ENCODE measurements at regions not wholly inside any gene's neighbourhood (a gene's known extent, or its start where the extent isn't known, plus 50 kb on each side); places are given as distances from the start of the nearest gene placed in this dataset.

DNA sequence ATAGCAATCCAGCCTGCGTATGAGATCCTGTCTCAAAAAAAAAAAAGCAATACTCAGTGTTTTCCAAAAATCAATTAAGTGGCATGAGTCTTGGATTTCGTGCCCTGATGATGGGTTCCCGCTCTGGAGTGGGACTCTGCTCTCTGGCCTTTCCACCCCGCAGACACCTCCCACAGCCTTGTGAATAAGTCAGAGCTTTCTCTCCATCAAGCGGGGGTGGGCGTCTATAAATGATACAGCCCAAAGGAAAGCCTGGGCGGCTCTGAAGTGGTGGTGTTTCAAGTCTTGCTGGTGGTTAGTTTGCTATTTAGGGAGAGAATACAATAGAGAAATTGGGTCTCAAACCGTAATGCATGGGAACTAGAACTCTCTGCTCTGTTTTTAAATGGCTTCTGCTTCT is 52.5 kb upstream of the TAGAP start:
- 92 to 95% (median 94%) methylated on average over 8 of the region's 8 CpGs for WGBS, 4 donors
- H3K9me3 ChIP-seq: no peaks in the 10 kb centered on the region
- no peaks in the 10 kb centered on the region for H3K27me3 ChIP-seq
- H3K27ac ChIP-seq: no peak overlapping the region
- no peaks in the 10 kb centered on the region for H3K36me3 ChIP-seq
- intact Hi-C loops (cut with DNase I): no loop called here
- H3K4me3 ChIP-seq: no peak overlapping the region
- peaks cover 0 to 27% (median 0%) of the 10 kb centered on the region in 12 donors for H3K4me1 ChIP-seq
- no peak for DNase-seq
- no peak for ATAC-seq
- TF ChIP-seq, protein P1, sequence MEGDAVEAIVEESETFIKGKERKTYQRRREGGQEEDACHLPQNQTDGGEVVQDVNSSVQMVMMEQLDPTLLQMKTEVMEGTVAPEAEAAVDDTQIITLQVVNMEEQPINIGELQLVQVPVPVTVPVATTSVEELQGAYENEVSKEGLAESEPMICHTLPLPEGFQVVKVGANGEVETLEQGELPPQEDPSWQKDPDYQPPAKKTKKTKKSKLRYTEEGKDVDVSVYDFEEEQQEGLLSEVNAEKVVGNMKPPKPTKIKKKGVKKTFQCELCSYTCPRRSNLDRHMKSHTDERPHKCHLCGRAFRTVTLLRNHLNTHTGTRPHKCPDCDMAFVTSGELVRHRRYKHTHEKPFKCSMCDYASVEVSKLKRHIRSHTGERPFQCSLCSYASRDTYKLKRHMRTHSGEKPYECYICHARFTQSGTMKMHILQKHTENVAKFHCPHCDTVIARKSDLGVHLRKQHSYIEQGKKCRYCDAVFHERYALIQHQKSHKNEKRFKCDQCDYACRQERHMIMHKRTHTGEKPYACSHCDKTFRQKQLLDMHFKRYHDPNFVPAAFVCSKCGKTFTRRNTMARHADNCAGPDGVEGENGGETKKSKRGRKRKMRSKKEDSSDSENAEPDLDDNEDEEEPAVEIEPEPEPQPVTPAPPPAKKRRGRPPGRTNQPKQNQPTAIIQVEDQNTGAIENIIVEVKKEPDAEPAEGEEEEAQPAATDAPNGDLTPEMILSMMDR (IDR thresholded peaks at IDR 0.05): no peak
- no peak for TF ChIP-seq POLR2A (IDR thresholded peaks at IDR 0.05)

DNA sequence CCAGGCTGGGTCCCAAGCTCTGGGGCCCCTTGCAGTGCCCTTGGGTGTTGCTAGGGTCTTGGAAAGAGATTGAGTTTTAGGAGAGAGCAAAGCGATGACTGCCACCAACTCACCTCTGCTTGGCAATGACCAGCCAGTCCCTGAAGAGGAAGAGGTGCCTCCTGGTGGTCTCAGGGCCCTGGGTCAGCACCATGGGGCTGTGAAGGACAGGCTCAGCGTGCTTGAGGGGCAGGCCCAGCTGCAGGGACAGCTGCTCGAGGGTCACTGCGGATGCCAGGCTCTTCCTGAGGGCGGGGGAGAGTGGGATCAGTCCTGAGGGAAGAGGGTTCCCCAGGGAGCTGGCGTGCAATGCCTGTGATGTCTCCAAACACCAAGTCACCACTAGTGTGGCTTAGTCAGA is 50.8 kb upstream of the TAGAP start:
- no peaks in the 10 kb centered on the region for H3K27me3 ChIP-seq
- no peak for TF ChIP-seq POLR2A (IDR thresholded peaks at IDR 0.05)
- TF ChIP-seq, protein P1 (IDR thresholded peaks at IDR 0.05): no peak
- H3K4me1 ChIP-seq: peaks cover 0 to 29% (median 0%) of the 10 kb centered on the region in 12 donors
- DNase-seq: no peak
- no peaks in the 10 kb centered on the region for H3K9me3 ChIP-seq
- ATAC-seq: no peak
- H3K27ac ChIP-seq: no peak overlapping the region
- WGBS, 4 donors: 48 to 66% (median 63%) methylated on average over 6 of the region's 6 CpGs
- intact Hi-C loops (cut with DNase I): no loop called here
- H3K36me3 ChIP-seq: no peaks in the 10 kb centered on the region
- H3K4me3 ChIP-seq: no peak overlapping the region

DNA sequence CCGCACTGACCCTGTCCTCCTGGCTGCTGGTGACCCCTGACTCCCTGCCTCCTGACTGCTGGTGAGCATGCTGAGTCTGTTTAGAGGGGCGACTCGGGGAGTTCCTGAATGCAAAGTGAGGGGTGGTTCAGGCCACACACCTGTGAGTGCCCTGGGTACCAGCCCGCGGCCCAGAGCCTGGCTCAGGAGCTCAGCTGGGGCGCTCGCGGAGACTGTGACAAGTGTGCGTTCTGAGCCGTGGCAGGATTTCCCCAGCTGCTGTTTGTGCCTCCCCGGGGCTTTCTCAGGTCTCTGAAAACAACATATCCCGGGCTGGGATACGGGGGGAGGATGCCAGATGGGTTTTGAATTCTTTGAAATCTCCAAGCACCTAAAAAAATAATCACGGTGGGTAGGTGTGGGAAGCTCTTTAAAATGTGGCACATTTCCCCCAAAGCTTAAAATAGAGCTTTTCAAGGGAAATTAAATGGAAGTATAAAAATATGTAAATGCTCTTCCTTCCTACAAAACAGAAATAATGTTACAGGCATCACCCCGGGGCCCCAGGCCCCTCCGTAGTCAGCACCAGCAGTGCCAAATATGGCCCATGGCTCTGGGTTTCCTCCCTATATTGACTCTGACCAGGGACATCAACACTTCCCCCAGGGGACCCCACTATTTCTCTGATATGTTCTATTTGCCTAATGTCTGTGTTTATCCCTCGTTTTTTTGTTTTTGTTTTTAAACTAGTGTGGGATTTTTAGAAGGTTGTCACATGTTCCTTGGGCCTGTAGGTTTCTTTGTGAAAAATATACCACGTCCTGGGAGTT is 49.9 kb upstream of the TAGAP start:
- Histone ChIP-seq H3K4me3 (no peak overlapping the region), H3K9me3 (no peaks in the 10 kb centered on the region), H3K36me3 (no peaks in the 10 kb centered on the region), H3K4me1 (peaks cover 0 to 24% (median 0%) of the 10 kb centered on the region in 12 donors), H3K27ac (no peak overlapping the region), H3K27me3 (no peaks in the 10 kb centered on the region)
- 52 to 59% (median 55%) methylated on average over 18 of the region's 18 CpGs for WGBS, 4 donors
- DNase-seq (no peak), ATAC-seq (no peak)
- no peak for TF ChIP-seq POLR2A (IDR thresholded peaks at IDR 0.05)
- TF ChIP-seq, protein P1 (IDR thresholded peaks at IDR 0.05): no peak
- intact Hi-C loops (cut with DNase I): no loop called here
